OCI-LY7 (cell line): ENCODE measurements at regions not wholly inside any gene's neighbourhood (a gene's known extent, or its start where the extent isn't known, plus 50 kb on each side); places are given as distances from the start of the nearest gene placed in this dataset.

ENCODE experiments used
- BruUV-seq: library from RNA; stranded (reverse); fragments of 400-500 nt; replicated peaks from 2 replicates; lab custom pipeline; 2021; lab: Mats Ljungman, UMichigan
- CTCF ChIA-PET: fragments of 300-600 bp; sonication (Branson Sonifier 250); formaldehyde crosslinking; loops from one replicate; lab custom pipeline; 2022; ENCODE audit warnings: antibody characterized with exemption; ENCODE audit not compliant: unreplicated experiment; lab: Charles Lee
- POLR2A ChIA-PET: fragments of 300-600 bp; sonication (Branson Sonifier 250); formaldehyde crosslinking; loops from one replicate; lab custom pipeline; 2022; ENCODE audit warnings: antibody characterized with exemption; lab: Charles Lee
- DNase-seq: peaks from one replicate; pipeline ENCODE4 v3.0.0-alpha.2; 2015; ENCODE audit warnings: low spot score
- H2AFZ ChIP-seq: fragments of 200-600 bp; sonication (generic), shearing (Covaris generic); 2 replicates; pipeline ENCODE4 v1.6.1; 2014; ENCODE audit warnings: mild to moderate bottlenecking, antibody characterized with exemption, low read length, moderate library complexity
- H3K27ac ChIP-seq: fragments of 200-600 bp; sonication (generic); 2 replicates; pipeline ENCODE4 v1.5.1; 2014; ENCODE audit warnings: mixed run types, low read depth, mild to moderate bottlenecking, moderate library complexity, low read length, inconsistent platforms; ENCODE audit not compliant: poor library complexity, severe bottlenecking
- H3K36me3 ChIP-seq: fragments of 200-600 bp; sonication (generic); 2 replicates; pipeline ENCODE4 v1.6.1; 2014; ENCODE audit warnings: mild to moderate bottlenecking, antibody characterized with exemption, low read length, moderate library complexity, mixed read lengths; ENCODE audit not compliant: insufficient read depth
- H3K4me1 ChIP-seq: fragments of 200-600 bp; sonication (generic); 2 replicates; pipeline ENCODE4 v1.5.1; 2014; ENCODE audit warnings: mild to moderate bottlenecking, low read length; ENCODE audit not compliant: insufficient read depth, poor library complexity, severe bottlenecking
- H3K4me2 ChIP-seq: fragments of 200-600 bp; sonication (generic); 2 replicates; pipeline ENCODE4 v1.6.1; 2014; ENCODE audit warnings: mild to moderate bottlenecking, low read length
- H3K4me3 ChIP-seq: fragments of 200-600 bp; sonication (generic); 2 replicates; pipeline ENCODE4 v1.5.1; 2014; ENCODE audit warnings: mild to moderate bottlenecking, low read depth, low read length; ENCODE audit not compliant: poor library complexity, severe bottlenecking
- H3K79me2 ChIP-seq: fragments of 200-600 bp; sonication (generic); 2 replicates; pipeline ENCODE4 v1.6.1; 2016; ENCODE audit warnings: low read depth, mild to moderate bottlenecking, low read length, moderate library complexity, mixed read lengths; ENCODE audit not compliant: insufficient read depth
- H3K9me2 ChIP-seq: fragments of 200-600 bp; sonication (generic); 2 replicates; pipeline ENCODE4 v1.6.1; 2016; ENCODE audit warnings: mild to moderate bottlenecking, low read length, mixed read lengths; ENCODE audit not compliant: insufficient read depth
- H3K9me3 ChIP-seq: fragments of 200-600 bp; sonication (generic); 2 replicates; pipeline ENCODE4 v1.6.1; 2014; ENCODE audit warnings: mild to moderate bottlenecking, mixed run types, low read length, mixed read lengths
- H4K20me1 ChIP-seq: fragments of 200-600 bp; sonication (generic); 2 replicates; pipeline ENCODE4 v1.6.1; 2014; ENCODE audit warnings: mild to moderate bottlenecking, antibody characterized with exemption, low read length, moderate library complexity, mixed read lengths; ENCODE audit not compliant: insufficient read depth
- EZH2phosphoT487 ChIP-seq: fragments of 200-600 bp; sonication (generic); IDR thresholded peaks from 2 replicates; pipeline ENCODE4 v1.6.1; 2018; ENCODE audit warnings: low read depth, borderline replicate concordance, mild to moderate bottlenecking, mixed run types, antibody characterized with exemption, low read length, moderate library complexity, mixed read lengths
- intact Hi-C: fragments of 100-400 bp; cut with micrococcal nuclease; formaldehyde crosslinking; loops from one replicate; pipeline ENCODE4 v1.10.0; 2022; ENCODE audit not compliant: unreplicated experiment
- TF ChIP-seq, protein P1 (sequence below): fragments of 200-600 bp; sonication (generic); conservative IDR thresholded peaks from 2 replicates; pipeline ENCODE4 v1.5.1; 2014; ENCODE audit warnings: mild to moderate bottlenecking, antibody characterized with exemption, low read length, moderate library complexity, mixed read lengths

GRCh38 chr2:129800686-129801085 lies 178.8 kb upstream of the RAB6C start:
- no peaks in the 10 kb centered on the region for H3K9me3 ChIP-seq
- CTCF ChIA-PET = no interaction called here
- no peak overlapping the region for H2AFZ ChIP-seq
- H3K79me2 ChIP-seq = no peaks in the 10 kb centered on the region
- H3K4me3 ChIP-seq = no peak overlapping the region
- no TSS peak for BruUV-seq
- intact Hi-C loops = no loop called here
- no peak overlapping the region for H3K27ac ChIP-seq
- no peaks in the 10 kb centered on the region for H3K9me2 ChIP-seq
- H3K4me2 ChIP-seq = no peak overlapping the region
- POLR2A ChIA-PET = no interaction called here
- no peak for DNase-seq
- no peaks in the 10 kb centered on the region for H3K36me3 ChIP-seq
- TF ChIP-seq, protein P1, sequence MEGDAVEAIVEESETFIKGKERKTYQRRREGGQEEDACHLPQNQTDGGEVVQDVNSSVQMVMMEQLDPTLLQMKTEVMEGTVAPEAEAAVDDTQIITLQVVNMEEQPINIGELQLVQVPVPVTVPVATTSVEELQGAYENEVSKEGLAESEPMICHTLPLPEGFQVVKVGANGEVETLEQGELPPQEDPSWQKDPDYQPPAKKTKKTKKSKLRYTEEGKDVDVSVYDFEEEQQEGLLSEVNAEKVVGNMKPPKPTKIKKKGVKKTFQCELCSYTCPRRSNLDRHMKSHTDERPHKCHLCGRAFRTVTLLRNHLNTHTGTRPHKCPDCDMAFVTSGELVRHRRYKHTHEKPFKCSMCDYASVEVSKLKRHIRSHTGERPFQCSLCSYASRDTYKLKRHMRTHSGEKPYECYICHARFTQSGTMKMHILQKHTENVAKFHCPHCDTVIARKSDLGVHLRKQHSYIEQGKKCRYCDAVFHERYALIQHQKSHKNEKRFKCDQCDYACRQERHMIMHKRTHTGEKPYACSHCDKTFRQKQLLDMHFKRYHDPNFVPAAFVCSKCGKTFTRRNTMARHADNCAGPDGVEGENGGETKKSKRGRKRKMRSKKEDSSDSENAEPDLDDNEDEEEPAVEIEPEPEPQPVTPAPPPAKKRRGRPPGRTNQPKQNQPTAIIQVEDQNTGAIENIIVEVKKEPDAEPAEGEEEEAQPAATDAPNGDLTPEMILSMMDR = no peak
- TF ChIP-seq EZH2phosphoT487 = no peak
- no peaks in the 10 kb centered on the region for H4K20me1 ChIP-seq
- no peaks in the 10 kb centered on the region for H3K4me1 ChIP-seq

DNA sequence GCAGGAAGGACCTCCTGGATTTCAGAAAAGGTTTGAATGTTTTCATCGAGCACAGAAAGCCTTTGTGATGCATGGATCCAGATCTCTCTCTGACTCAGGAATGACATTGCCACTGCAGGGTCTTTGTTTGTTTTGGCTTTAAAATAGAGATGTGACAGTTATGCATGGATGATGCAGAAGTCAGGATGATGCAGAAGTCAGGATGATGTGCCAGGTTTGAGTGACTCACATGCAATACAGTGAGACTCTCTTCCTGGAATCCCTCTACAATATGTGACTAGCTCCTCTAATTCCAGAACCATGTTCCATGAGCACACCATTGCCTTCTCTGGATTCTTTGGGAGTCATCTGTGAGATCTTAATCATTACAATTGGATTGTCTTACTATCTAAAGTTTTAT lies 177.9 kb upstream of the RAB6C start:
- Histone ChIP-seq H3K9me2 (no peaks in the 10 kb centered on the region), H3K79me2 (no peaks in the 10 kb centered on the region), H2AFZ (no peak overlapping the region), H3K4me3 (no peak overlapping the region), H3K36me3 (no peaks in the 10 kb centered on the region), H3K4me2 (no peak overlapping the region), H3K27ac (no peak overlapping the region), H4K20me1 (no peaks in the 10 kb centered on the region), H3K4me1 (no peaks in the 10 kb centered on the region), H3K9me3 (no peaks in the 10 kb centered on the region)
- TF ChIP-seq, protein P1 = no peak
- TF ChIP-seq EZH2phosphoT487 = no peak
- intact Hi-C loops = no loop called here
- ChIA-PET CTCF (no interaction called here), POLR2A (no interaction called here)
- no TSS peak for BruUV-seq
- DNase-seq = no peak

DNA sequence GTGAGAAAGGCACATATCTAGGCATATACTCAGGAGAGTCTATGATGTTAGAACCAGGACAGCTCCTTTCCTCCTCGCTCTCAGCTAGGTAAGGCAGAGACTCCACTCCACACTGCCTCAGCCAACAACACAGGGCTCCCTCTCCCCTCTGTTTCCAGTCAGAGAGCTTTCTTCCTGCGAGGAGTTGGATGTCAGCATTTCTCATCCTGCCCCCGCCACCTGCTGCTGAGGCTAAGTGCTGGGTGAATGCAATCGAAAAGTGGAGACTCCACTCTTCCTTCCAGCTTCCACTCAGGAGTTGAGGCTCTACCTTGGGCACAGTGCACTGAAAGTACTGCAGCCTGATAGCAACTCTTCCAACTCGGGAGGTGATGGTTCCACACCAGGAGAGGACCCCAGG lies 177.2 kb upstream of the RAB6C start:
- no peaks in the 10 kb centered on the region for H3K9me3 ChIP-seq
- TF ChIP-seq EZH2phosphoT487 = no peak
- TF ChIP-seq, protein P1 = no peak
- H3K36me3 ChIP-seq = no peaks in the 10 kb centered on the region
- no peak for DNase-seq
- no TSS peak for BruUV-seq
- H2AFZ ChIP-seq = no peak overlapping the region
- no peak overlapping the region for H3K4me3 ChIP-seq
- H4K20me1 ChIP-seq = no peaks in the 10 kb centered on the region
- H3K9me2 ChIP-seq = no peaks in the 10 kb centered on the region
- no peak overlapping the region for H3K27ac ChIP-seq
- H3K79me2 ChIP-seq = no peaks in the 10 kb centered on the region
- H3K4me1 ChIP-seq = no peaks in the 10 kb centered on the region
- ChIA-PET POLR2A (no interaction called here), CTCF (interaction anchor here (0.6 kb wide), 1 partner anchor 1600 kb away, joined by 5 read pairs; no protein-coding TSS in a partner anchor)
- intact Hi-C loops = no loop called here
- H3K4me2 ChIP-seq = no peak overlapping the region
